Ovary (tissue), 7 donors: ENCODE measurements at regions not wholly inside any gene's neighbourhood (a gene's known extent, or its start where the extent isn't known, plus 50 kb on each side); places are given as distances from the start of the nearest gene placed in this dataset.

ENCODE experiments used
- DNase-seq, 5 donors: peaks; one replicate each; pipeline ENCODE4 v3.0.0-alpha.2; 2019 to 2020
- H3K27ac ChIP-seq, 2 donors: fragments of 200-600 bp; one replicate each; pipeline versions ENCODE4 v1.5.1 to v1.8.0; 2019 to 2022
- H3K27me3 ChIP-seq: fragments of 200-600 bp; one replicate; pipeline ENCODE4 v1.8.0; 2022
- H3K36me3 ChIP-seq: fragments of 200-600 bp; sonication (generic); one replicate; pipeline ENCODE4 v1.5.1; 2019
- H3K4me1 ChIP-seq: one replicate; pipeline ENCODE4 v1.8.1; 2013; ENCODE audit warnings: mild to moderate bottlenecking, moderate library complexity; ENCODE audit not compliant: insufficient read depth
- H3K4me3 ChIP-seq: fragments of 200-600 bp; sonication (generic); one replicate; pipeline ENCODE4 v1.5.1; 2017
- H3K9me3 ChIP-seq, 2 donors: fragments of 200-600 bp in 1 of 2; sonication (generic) in 1 of 2; one replicate each; pipeline versions ENCODE4 v1.5.1 to v1.8.1; 2013 to 2019; ENCODE audit warnings: mild to moderate bottlenecking in 1 of 2, moderate library complexity in 1 of 2
- EP300 ChIP-seq: sonication (generic); formaldehyde crosslinking; IDR thresholded peaks from one replicate; pipeline ENCODE4 v1.6.1; 2017; ENCODE audit warnings: antibody characterized with exemption
- POLR2A ChIP-seq: fragments of 450-650 bp; IDR thresholded peaks from one replicate; pipeline ENCODE4 v1.6.1; 2017; ENCODE audit warnings: antibody characterized with exemption, mild to moderate bottlenecking, moderate library complexity
- WGBS, 3 donors: extraction: QIAGEN DNeasy Blood & Tissue Kit in 1 of 3; methylation state at CpG; one replicate each; pipeline versions ENCODE4 v1.1.5 to v1.1.7; 2013 to 2017; 5-methylcytosine and 5-hydroxymethylcytosine counted together
- intact Hi-C, 4 donors: fragments of 100-400 bp; cut with DNase I; formaldehyde crosslinking; loops; one replicate each; pipeline versions ENCODE4 v1.11.0 to v1.15.1; 2022 to 2023
- TF ChIP-seq, protein P1 (sequence below), 3 donors: fragments of 450-650 bp in 2 of 3; fragments of 200-600 bp in 1 of 3; IDR thresholded peaks; one replicate each; pipeline versions ENCODE4 v1.5.1 to v1.8.0; 2016 to 2022; ENCODE audit warnings: antibody characterized with exemption in 3 of 3, mild to moderate bottlenecking in 1 of 3
- donor health status: DM: no; HTN: no; CAD: no; lungs with moderate emphysema.
- donor health status: DM: no; HTN: no; CAD: no.
- donor health status: Bipolar disorder and iron deficiency.
- donor health status: DM: no; HTN: no; CAD: no.
- donor health status: DM: yes; HTN: yes; CAD: no.

DNA sequence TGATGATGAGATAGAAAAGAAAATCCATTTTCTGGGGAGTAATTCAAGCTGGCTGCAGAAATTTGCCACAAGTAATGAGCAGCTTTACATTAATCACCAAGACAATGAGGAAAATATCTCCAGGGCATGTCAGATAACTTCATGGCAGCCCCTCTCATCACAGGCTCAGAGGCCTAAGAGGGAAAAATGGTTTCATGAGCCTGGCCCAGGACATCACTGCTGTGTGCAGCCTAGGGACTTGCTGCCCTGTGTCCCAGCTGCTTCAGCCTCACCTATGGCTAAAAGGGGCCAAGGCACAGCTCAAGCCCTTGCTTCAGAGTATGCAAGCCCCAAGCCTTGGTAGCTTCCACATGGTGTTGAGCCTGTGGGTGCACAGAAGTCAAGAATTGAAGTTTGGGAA, 161.7 kb downstream of the OPA1 start:
- H3K4me1 ChIP-seq, result no peaks in the 10 kb centered on the region
- H3K4me3 ChIP-seq, result no peak overlapping the region
- TF ChIP-seq EP300 (no peak), POLR2A (no peak)
- TF ChIP-seq, protein P1, sequence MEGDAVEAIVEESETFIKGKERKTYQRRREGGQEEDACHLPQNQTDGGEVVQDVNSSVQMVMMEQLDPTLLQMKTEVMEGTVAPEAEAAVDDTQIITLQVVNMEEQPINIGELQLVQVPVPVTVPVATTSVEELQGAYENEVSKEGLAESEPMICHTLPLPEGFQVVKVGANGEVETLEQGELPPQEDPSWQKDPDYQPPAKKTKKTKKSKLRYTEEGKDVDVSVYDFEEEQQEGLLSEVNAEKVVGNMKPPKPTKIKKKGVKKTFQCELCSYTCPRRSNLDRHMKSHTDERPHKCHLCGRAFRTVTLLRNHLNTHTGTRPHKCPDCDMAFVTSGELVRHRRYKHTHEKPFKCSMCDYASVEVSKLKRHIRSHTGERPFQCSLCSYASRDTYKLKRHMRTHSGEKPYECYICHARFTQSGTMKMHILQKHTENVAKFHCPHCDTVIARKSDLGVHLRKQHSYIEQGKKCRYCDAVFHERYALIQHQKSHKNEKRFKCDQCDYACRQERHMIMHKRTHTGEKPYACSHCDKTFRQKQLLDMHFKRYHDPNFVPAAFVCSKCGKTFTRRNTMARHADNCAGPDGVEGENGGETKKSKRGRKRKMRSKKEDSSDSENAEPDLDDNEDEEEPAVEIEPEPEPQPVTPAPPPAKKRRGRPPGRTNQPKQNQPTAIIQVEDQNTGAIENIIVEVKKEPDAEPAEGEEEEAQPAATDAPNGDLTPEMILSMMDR (IDR thresholded peaks at IDR 0.05), result no peak
- no peaks in the 10 kb centered on the region for H3K27me3 ChIP-seq
- intact Hi-C loops, result no loop called here
- no peak overlapping the region for H3K27ac ChIP-seq
- no peaks in the 10 kb centered on the region for H3K36me3 ChIP-seq
- no peaks in the 10 kb centered on the region for H3K9me3 ChIP-seq
- DNase-seq, result no peak

DNA sequence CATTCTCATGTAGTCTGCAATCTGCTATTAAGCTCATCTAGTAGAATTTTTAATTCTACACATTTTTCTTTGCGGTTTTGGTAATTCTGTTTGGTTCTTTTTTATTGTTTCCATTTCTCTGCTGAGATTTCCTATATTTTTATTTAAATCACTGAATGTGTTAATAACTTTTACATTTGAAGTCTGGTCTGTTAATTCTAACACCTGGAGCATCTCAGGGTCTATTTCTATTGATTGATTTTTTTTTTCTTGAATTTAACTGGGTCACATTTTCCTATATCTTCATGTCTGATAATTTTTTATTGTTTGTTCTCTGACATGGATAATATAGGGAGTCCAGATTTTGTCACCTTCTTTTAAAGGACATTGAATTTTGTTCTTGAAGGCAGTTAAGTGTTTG, 163.5 kb downstream of the OPA1 start:
- intact Hi-C loops, result no loop called here
- Histone ChIP-seq H3K27ac (no peak overlapping the region), H3K9me3 (no peaks in the 10 kb centered on the region), H3K36me3 (no peaks in the 10 kb centered on the region), H3K4me1 (no peaks in the 10 kb centered on the region), H3K4me3 (no peak overlapping the region), H3K27me3 (no peaks in the 10 kb centered on the region)
- WGBS, 3 donors, result 95 to 100% (median 98%) methylated on average over 1 of the region's 1 CpG
- DNase-seq, result no peak
- TF ChIP-seq, protein P1 (IDR thresholded peaks at IDR 0.05), result no peak
- TF ChIP-seq POLR2A (no peak), EP300 (no peak)

DNA sequence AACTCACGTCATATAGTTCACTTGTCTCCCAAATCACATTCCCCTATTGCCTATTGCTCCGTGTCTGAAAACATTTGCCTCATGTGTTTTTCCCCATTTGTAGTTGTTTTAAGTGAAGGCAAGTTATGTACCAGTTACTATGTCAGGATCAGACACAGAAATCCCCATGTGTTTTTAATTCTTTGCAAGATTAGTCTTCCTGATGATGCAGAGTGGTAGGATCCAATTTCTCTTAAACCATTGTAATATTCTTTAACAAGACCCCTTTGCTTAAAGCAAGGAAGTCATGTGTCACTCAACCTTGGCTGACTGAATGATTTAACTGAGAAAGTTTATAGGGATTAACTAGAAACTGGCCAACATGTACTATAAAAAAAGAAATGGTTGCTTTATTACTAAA, 164.4 kb downstream of the OPA1 start:
- TF ChIP-seq, protein P1 (IDR thresholded peaks at IDR 0.05), result no peak
- no peak overlapping the region for H3K27ac ChIP-seq
- no peak overlapping the region for H3K4me3 ChIP-seq
- no peak for DNase-seq
- 83 to 91% (median 87%) methylated on average over 2 of the region's 2 CpGs for WGBS, 3 donors
- intact Hi-C loops, result no loop called here
- no peaks in the 10 kb centered on the region for H3K9me3 ChIP-seq
- no peaks in the 10 kb centered on the region for H3K36me3 ChIP-seq
- no peaks in the 10 kb centered on the region for H3K4me1 ChIP-seq
- no peaks in the 10 kb centered on the region for H3K27me3 ChIP-seq

DNA sequence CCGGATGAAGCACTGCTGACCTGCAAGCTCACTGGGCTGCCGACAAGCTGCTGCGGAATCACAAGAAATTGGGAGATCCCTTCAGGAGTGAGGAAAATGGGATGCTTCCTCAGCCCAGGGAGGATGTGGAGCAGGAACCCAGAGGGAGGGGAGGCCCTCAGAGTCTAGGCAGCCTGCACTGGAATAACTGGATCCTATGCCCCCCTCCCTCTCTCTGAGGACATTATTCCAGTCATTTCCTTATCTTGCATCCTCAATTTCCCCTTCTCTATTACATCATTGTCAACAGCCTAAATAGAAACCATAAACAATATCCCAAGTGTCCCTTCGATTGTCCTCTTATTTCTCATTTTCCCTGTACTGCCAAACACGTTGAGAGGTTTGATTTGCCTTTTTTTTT, 169.0 kb downstream of the OPA1 start:
- no peaks in the 10 kb centered on the region for H3K4me1 ChIP-seq
- no peak for DNase-seq
- no peaks in the 10 kb centered on the region for H3K36me3 ChIP-seq
- H3K4me3 ChIP-seq, result no peak overlapping the region
- TF ChIP-seq POLR2A (no peak), EP300 (no peak)
- TF ChIP-seq, protein P1 (IDR thresholded peaks at IDR 0.05), result no peak
- H3K27ac ChIP-seq, result no peak overlapping the region
- no peaks in the 10 kb centered on the region for H3K27me3 ChIP-seq
- intact Hi-C loops, result no loop called here
- 76 to 92% (median 84%) methylated on average over 5 of the region's 5 CpGs for WGBS, 3 donors
- H3K9me3 ChIP-seq, result no peaks in the 10 kb centered on the region

DNA sequence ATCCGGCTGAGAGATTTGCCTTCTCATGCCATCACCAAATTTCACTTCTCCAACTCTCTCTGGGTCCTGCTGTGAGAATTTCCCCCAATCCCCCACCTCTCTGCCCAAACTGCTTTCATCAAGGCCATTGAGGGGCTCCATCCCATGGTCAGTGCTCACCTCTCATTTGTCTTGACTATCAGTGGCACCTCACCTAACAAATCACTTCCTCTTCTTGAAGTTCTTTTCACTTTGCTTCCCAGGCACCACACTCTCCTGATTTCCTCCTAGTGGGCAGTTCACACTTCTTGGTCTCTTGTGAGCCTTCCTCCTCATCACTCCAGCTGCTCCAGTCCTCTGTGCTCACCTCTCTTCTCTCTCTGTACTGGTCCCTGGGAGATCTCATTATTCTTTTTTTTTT, 169.6 kb downstream of the OPA1 start:
- intact Hi-C loops, result no loop called here
- no peak overlapping the region for H3K4me3 ChIP-seq

More for the DNA sequence above, 169.6 kb downstream of the OPA1 start:
- H3K27me3 ChIP-seq, result no peaks in the 10 kb centered on the region
- no peaks in the 10 kb centered on the region for H3K9me3 ChIP-seq
- no peaks in the 10 kb centered on the region for H3K4me1 ChIP-seq
- 90 to 92% (median 91%) methylated on average over 1 of the region's 1 CpG for WGBS, 3 donors
- no peak for TF ChIP-seq POLR2A
- TF ChIP-seq EP300, result no peak
- TF ChIP-seq, protein P1 (IDR thresholded peaks at IDR 0.05), result no peak
- DNase-seq, result no peak
- no peaks in the 10 kb centered on the region for H3K36me3 ChIP-seq
- H3K27ac ChIP-seq, result no peak overlapping the region
